PC-9 (cell line): ENCODE measurements at regions not wholly inside any gene's neighbourhood (a gene's known extent, or its start where the extent isn't known, plus 50 kb on each side); places are given as distances from the start of the nearest gene placed in this dataset.
A peak's percentile ranks its signal among the peaks of the same experiment; 100 is the strongest.

Experiments
- BruUV-seq: library from RNA; stranded (reverse); fragments of 400-500 nt; replicated peaks from 2 replicates; lab custom pipeline; 2021; lab: Mats Ljungman, UMichigan
- CTCF ChIA-PET: fragments of 300-600 bp; sonication (Branson Sonifier 250); formaldehyde crosslinking; loops from one replicate; lab custom pipeline; 2022; ENCODE audit warnings: antibody characterized with exemption; lab: Charles Lee
- POLR2A ChIA-PET: fragments of 300-600 bp; sonication (Branson Sonifier 250); formaldehyde crosslinking; loops from one replicate; lab custom pipeline; 2022; ENCODE audit warnings: antibody characterized with exemption; ENCODE audit not compliant: unreplicated experiment; lab: Charles Lee
- DNase-seq, 2 experiments: peaks; one replicate each; pipeline versions ENCODE4 v3.0.0 to v3.0.0-alpha.2; 2015 to 2022; ENCODE audit warnings: mixed read lengths in 1 of 2
- H2AFZ ChIP-seq: fragments of 200-600 bp; sonication (generic); 2 replicates; pipeline ENCODE4 v1.8.1; 2017; ENCODE audit warnings: antibody characterized with exemption
- H3F3A ChIP-seq: fragments of 200-600 bp; sonication (generic); 2 replicates; pipeline ENCODE4 v1.8.1; 2017; ENCODE audit warnings: antibody characterized with exemption, mild to moderate bottlenecking, low read depth; ENCODE audit not compliant: insufficient read depth
- H3K27ac ChIP-seq: fragments of 200-600 bp; sonication (generic); 2 replicates; pipeline ENCODE4 v1.6.1; 2016; ENCODE audit warnings: mixed run types
- H3K27me3 ChIP-seq: fragments of 200-600 bp; sonication (generic); 2 replicates; pipeline ENCODE4 v1.6.1; 2016; ENCODE audit warnings: low read depth, mixed run types; ENCODE audit not compliant: insufficient read depth
- H3K36me3 ChIP-seq: fragments of 200-600 bp; sonication (generic); 2 replicates; pipeline ENCODE4 v1.6.1; 2016; ENCODE audit warnings: low read depth, mixed run types
- H3K4me1 ChIP-seq: fragments of 200-600 bp; sonication (generic); replicated peaks from 2 replicates; pipeline ENCODE4 v1.6.1; 2016; ENCODE audit warnings: mixed run types; ENCODE audit not compliant: insufficient read depth
- H3K4me2 ChIP-seq: fragments of 200-600 bp; sonication (generic); 2 replicates; pipeline ENCODE4 v1.6.1; 2017; ENCODE audit warnings: mixed run types
- H3K4me3 ChIP-seq: fragments of 200-600 bp; sonication (generic); 2 replicates; pipeline ENCODE4 v1.6.1; 2016; ENCODE audit warnings: mixed run types
- H3K79me2 ChIP-seq: fragments of 200-600 bp; sonication (generic); 2 replicates; pipeline ENCODE4 v1.6.1; 2017; ENCODE audit warnings: low read depth, mixed run types
- H3K9me2 ChIP-seq: fragments of 200-600 bp; sonication (generic); 2 replicates; pipeline ENCODE4 v1.8.1; 2017; ENCODE audit warnings: mild to moderate bottlenecking; ENCODE audit not compliant: insufficient read depth
- H3K9me3 ChIP-seq: fragments of 200-600 bp; sonication (generic); 2 replicates; pipeline ENCODE4 v1.8.1; 2016; ENCODE audit warnings: low read depth; ENCODE audit not compliant: insufficient read depth
- H4K20me1 ChIP-seq: fragments of 200-600 bp; sonication (generic); 2 replicates; pipeline ENCODE4 v1.8.1; 2017; ENCODE audit not compliant: insufficient read depth
- EZH2 ChIP-seq: fragments of 200-600 bp; sonication (generic); IDR thresholded peaks from 2 replicates; pipeline ENCODE4 v1.8.0; 2017; ENCODE audit warnings: antibody characterized with exemption, low read depth
- intact Hi-C: fragments of 100-400 bp; cut with micrococcal nuclease; formaldehyde crosslinking; loops from one replicate; pipeline ENCODE4 v1.10.0; 2022; ENCODE audit not compliant: unreplicated experiment
- TF ChIP-seq, protein P1 (sequence below): fragments of 200-600 bp; sonication (generic); conservative IDR thresholded peaks from 2 replicates; pipeline ENCODE4 v1.6.1; 2017; ENCODE audit warnings: mixed run types, antibody characterized with exemption, mild to moderate bottlenecking, moderate library complexity

DNA sequence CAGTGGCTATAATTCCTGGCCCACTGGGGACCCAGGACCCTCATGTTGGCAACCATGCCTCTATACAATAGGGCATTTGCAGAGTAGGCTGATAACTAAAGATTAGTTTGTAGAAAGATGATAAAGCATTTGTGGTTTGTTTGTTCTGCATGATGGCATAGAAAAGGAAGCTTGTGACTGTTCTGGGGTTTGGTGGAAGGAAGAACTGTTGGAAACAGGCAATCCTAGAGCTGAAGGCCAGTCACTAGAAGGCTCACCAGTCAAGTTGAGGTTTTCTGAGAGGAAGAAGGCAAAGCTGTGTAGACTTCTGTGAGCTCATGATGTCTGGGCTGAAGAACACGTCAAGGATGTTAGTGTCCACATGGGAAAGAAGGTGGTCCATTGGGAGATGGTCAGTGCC is 140.3 kb upstream of the VANGL1 start:
- no peak for DNase-seq
- POLR2A ChIA-PET: no interaction called here

GRCh38 chr1:115499253-115499652 is 142.5 kb upstream of the VANGL1 start:
- ChIA-PET POLR2A (no interaction called here), CTCF (interaction anchor here (0.6 kb wide), 1 partner anchor 45 kb away, joined by 3 read pairs; no protein-coding TSS in a partner anchor)
- BruUV-seq: no TSS peak
- peaks cover 21% of the 10 kb centered on the region for H3F3A ChIP-seq
- H2AFZ ChIP-seq: no peak overlapping the region
- no peak for DNase-seq
- TF ChIP-seq, protein P1, sequence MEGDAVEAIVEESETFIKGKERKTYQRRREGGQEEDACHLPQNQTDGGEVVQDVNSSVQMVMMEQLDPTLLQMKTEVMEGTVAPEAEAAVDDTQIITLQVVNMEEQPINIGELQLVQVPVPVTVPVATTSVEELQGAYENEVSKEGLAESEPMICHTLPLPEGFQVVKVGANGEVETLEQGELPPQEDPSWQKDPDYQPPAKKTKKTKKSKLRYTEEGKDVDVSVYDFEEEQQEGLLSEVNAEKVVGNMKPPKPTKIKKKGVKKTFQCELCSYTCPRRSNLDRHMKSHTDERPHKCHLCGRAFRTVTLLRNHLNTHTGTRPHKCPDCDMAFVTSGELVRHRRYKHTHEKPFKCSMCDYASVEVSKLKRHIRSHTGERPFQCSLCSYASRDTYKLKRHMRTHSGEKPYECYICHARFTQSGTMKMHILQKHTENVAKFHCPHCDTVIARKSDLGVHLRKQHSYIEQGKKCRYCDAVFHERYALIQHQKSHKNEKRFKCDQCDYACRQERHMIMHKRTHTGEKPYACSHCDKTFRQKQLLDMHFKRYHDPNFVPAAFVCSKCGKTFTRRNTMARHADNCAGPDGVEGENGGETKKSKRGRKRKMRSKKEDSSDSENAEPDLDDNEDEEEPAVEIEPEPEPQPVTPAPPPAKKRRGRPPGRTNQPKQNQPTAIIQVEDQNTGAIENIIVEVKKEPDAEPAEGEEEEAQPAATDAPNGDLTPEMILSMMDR: no peak
- no peak for TF ChIP-seq EZH2
- no peak overlapping the region for H3K27ac ChIP-seq
- H3K9me2 ChIP-seq: no peaks in the 10 kb centered on the region
- no peaks in the 10 kb centered on the region for H3K79me2 ChIP-seq
- no peak overlapping the region for H3K4me3 ChIP-seq
- H3K36me3 ChIP-seq: no peaks in the 10 kb centered on the region
- peaks cover 50% of the 10 kb centered on the region for H3K4me1 ChIP-seq
- peaks cover 5% of the 10 kb centered on the region; the same call in 1 of the 2 replicates for H3K9me3 ChIP-seq
- no peaks in the 10 kb centered on the region for H4K20me1 ChIP-seq
- intact Hi-C loops: loop anchor here (5.0 kb wide), 1 partner anchor 1008 kb away; no protein-coding TSS in a partner anchor
- no peaks in the 10 kb centered on the region for H3K27me3 ChIP-seq
- no peak overlapping the region for H3K4me2 ChIP-seq

More for the DNA sequence above, 140.3 kb upstream of the VANGL1 start:
- H3K9me2 ChIP-seq: no peaks in the 10 kb centered on the region
- no peaks in the 10 kb centered on the region for H4K20me1 ChIP-seq
- H3K79me2 ChIP-seq: no peaks in the 10 kb centered on the region
- no TSS peak for BruUV-seq
- peaks cover 33% of the 10 kb centered on the region for H3K4me1 ChIP-seq
- CTCF ChIA-PET: no interaction called here
- no peak for TF ChIP-seq EZH2
- TF ChIP-seq, protein P1: no peak
- intact Hi-C loops: no loop called here
- H3K4me3 ChIP-seq: no peak overlapping the region
- H3K27me3 ChIP-seq: no peaks in the 10 kb centered on the region
- peaks cover 21% of the 10 kb centered on the region for H3F3A ChIP-seq
- no peak overlapping the region for H3K27ac ChIP-seq
- H2AFZ ChIP-seq: no peak overlapping the region
- H3K36me3 ChIP-seq: no peaks in the 10 kb centered on the region
- no peak overlapping the region for H3K4me2 ChIP-seq
- peaks cover 5% of the 10 kb centered on the region; the same call in 1 of the 2 replicates for H3K9me3 ChIP-seq

- H3K4me2 ChIP-seq: peak overlapping the region; percentile 45
- ChIA-PET POLR2A (no interaction called here), CTCF (no interaction called here)
- intact Hi-C loops: loop anchor here (1.0 to 5.0 kb wide), 3 partner anchors 49 to 1010 kb away; no protein-coding TSS in a partner anchor
- H3K36me3 ChIP-seq: no peaks in the 10 kb centered on the region
- no peaks in the 10 kb centered on the region for H3K27me3 ChIP-seq
- peak overlapping the region; percentile 19; the same call in 1 of the 2 replicates for H3K4me3 ChIP-seq
- H3K9me2 ChIP-seq: no peaks in the 10 kb centered on the region
- no peaks in the 10 kb centered on the region for H3K9me3 ChIP-seq
- peak overlapping the region; percentile 85 for H3K27ac ChIP-seq
- H3K4me1 ChIP-seq: peaks cover 68% of the 10 kb centered on the region
- no peak for TF ChIP-seq EZH2
- TF ChIP-seq, protein P1: no peak
- peak; percentile 66 to 95 for DNase-seq
- no TSS peak for BruUV-seq
- no peaks in the 10 kb centered on the region for H3K79me2 ChIP-seq
- no peaks in the 10 kb centered on the region for H4K20me1 ChIP-seq
- H3F3A ChIP-seq: peaks cover 21% of the 10 kb centered on the region
- peak overlapping the region; percentile 1 for H2AFZ ChIP-seq
Observed at GRCh38 chr1:115496904-115497527, 144.8 kb upstream of the VANGL1 start.
